ENCODE measurements at regions not wholly inside any gene's neighbourhood (a gene's known extent, or its start where the extent isn't known, plus 50 kb on each side); places are given as distances from the start of the nearest gene placed in this dataset.

- Histone ChIP-seq H3K79me2 (ENCODE audit: control insufficient read depth, insufficient read depth, low read length) (no peaks in the 10 kb centered on the region), H3K9me3 (replicated peaks; ENCODE audit: control insufficient read depth, insufficient read depth, low read length) (no peaks in the 10 kb centered on the region), H3K27ac (ENCODE audit: control insufficient read depth, insufficient read depth) (no peak overlapping the region), H3K9ac (ENCODE audit: control insufficient read depth, insufficient read depth, low read length) (no peak overlapping the region), H2AFZ (ENCODE audit: control insufficient read depth, low read depth, low read length) (no peak overlapping the region), H3K4me2 (ENCODE audit: control insufficient read depth, insufficient read depth) (no peak overlapping the region), H4K20me1 (ENCODE audit: control insufficient read depth, insufficient read depth) (no peaks in the 10 kb centered on the region), H3K4me3 (no peak overlapping the region), H3K4me1 (ENCODE audit: control insufficient read depth, insufficient read depth, low read length) (no peaks in the 10 kb centered on the region), H3K27me3 (replicated peaks in 1 of 2; ENCODE audit: control insufficient read depth in 2 of 2, insufficient read depth in 2 of 2, low read length in 1 of 2) (no peaks in the 10 kb centered on the region), H3K36me3 (ENCODE audit: control insufficient read depth in 2 of 2, insufficient read depth in 2 of 2, low read length in 1 of 2) (no peaks in the 10 kb centered on the region)
- ChIA-PET POLR2A (interaction anchor here (0.7 kb wide), 1 partner anchor 245 kb away, joined by 3 read pairs; no protein-coding TSS in a partner anchor), SMC1A (ENCODE audit: uncharacterized antibody, unreplicated experiment) (interaction anchor here (0.9 kb wide), 1 partner anchor 11 kb away, joined by 3 read pairs; no protein-coding TSS in a partner anchor), CTCF (interaction anchor here (1.0 kb wide), 1 partner anchor 179 kb away, joined by 3 read pairs; no protein-coding TSS in a partner anchor), RAD21 (ENCODE audit: unreplicated experiment) (no interaction called here)
- no TSS peak for BruUV-seq (replicated peaks)
- intact Hi-C loops (cut with micrococcal nuclease; ENCODE audit: unreplicated experiment) (loop anchor here (10.0 kb wide), 1 partner anchor 176 kb away; no protein-coding TSS in a partner anchor), in situ Hi-C loops (cut with MboI) (no loop called here)
- FAIRE-seq = no peak
- WGBS (ENCODE audit: insufficient coverage, insufficient replicate concordance, low lambda C conversion rate, missing lambda C conversion rate) = 27% methylated on average over 7 of the region's 7 CpGs
- no peak for DNase-seq (ENCODE audit: low read depth, low spot score)
- peak; percentile 79 for ATAC-seq
- no peak for TF ChIP-seq ZNF217 (IDR thresholded peaks at IDR 0.05)
- TF ChIP-seq MAX (IDR thresholded peaks at IDR 0.05; ENCODE audit: low read depth, low read length) = no peak
- TF ChIP-seq CHD1 (IDR thresholded peaks at IDR 0.05; ENCODE audit: low read depth, low read length) = no peak
- no peak for TF ChIP-seq MEF2B (IDR thresholded peaks at IDR 0.05; ENCODE audit: partially characterized antibody, poor library complexity, severe bottlenecking)
- TF ChIP-seq FOS (IDR thresholded peaks at IDR 0.05; ENCODE audit: borderline replicate concordance, extremely low read depth, insufficient read length) = no peak
- no peak for TF ChIP-seq NFYB (IDR thresholded peaks at IDR 0.05; ENCODE audit: insufficient read depth, low read depth, low read length)
- no peak for TF ChIP-seq ZNF622 (IDR thresholded peaks at IDR 0.05)
- TF ChIP-seq POLR2AphosphoS5 (IDR thresholded peaks at IDR 0.05; ENCODE audit: low read length) = no peak
- TF ChIP-seq POU2F2 (IDR thresholded peaks at IDR 0.05; ENCODE audit: borderline replicate concordance, low read depth, low read length) = no peak
- TF ChIP-seq KLF5 (IDR thresholded peaks at IDR 0.05; ENCODE audit: partially characterized antibody) = no peak
- no peak for TF ChIP-seq EP300 (IDR thresholded peaks at IDR 0.05; ENCODE audit: borderline replicate concordance in 1 of 2, control insufficient read depth in 1 of 2, low read depth in 2 of 2, low read length in 2 of 2)
- TF ChIP-seq BCL11A (IDR thresholded peaks at IDR 0.05; ENCODE audit: low read depth, low read length) = no peak
- no peak for TF ChIP-seq IRF3 (IDR thresholded peaks at IDR 0.05)
- TF ChIP-seq ZBTB40 (IDR thresholded peaks at IDR 0.05; ENCODE audit: borderline replicate concordance) = no peak
- TF ChIP-seq ZNF274 (IDR thresholded peaks at IDR 0.05; ENCODE audit: insufficient read depth, insufficient read length) = no peak
- TF ChIP-seq TARDBP (IDR thresholded peaks at IDR 0.05; ENCODE audit: borderline replicate concordance) = no peak
- no peak for TF ChIP-seq SMAD5 (IDR thresholded peaks at IDR 0.05; ENCODE audit: low read depth)
These were observed 128.9 kb upstream of the RXFP2 start for GRCh38 chr13:31610270-31610998.

Data from GM12878 (cell line).